Neural cell (in vitro differentiated cells): ENCODE measurements at regions not wholly inside any gene's neighbourhood (a gene's known extent, or its start where the extent isn't known, plus 50 kb on each side); places are given as distances from the start of the nearest gene placed in this dataset.

Experiments
- CTCF ChIP-seq: fragments of 450-650 bp; IDR thresholded peaks from 2 replicates; pipeline ENCODE4 v1.5.1; 2014; ENCODE audit warnings: antibody characterized with exemption, mild to moderate bottlenecking, moderate library complexity; ENCODE audit not compliant: poor library complexity, severe bottlenecking
- EP300 ChIP-seq: fragments of 450-650 bp; conservative IDR thresholded peaks from 2 replicates; pipeline ENCODE4 v1.6.1; 2014; ENCODE audit warnings: antibody characterized with exemption, mild to moderate bottlenecking, moderate library complexity; ENCODE audit not compliant: poor library complexity, severe bottlenecking
- EZH2 ChIP-seq: fragments of 200-600, 300-800 bp; shearing (Covaris generic), sonication (generic); IDR thresholded peaks from 2 replicates; pipeline ENCODE4 v1.6.1; 2014; ENCODE audit warnings: antibody characterized with exemption, low read length, borderline replicate concordance, mild to moderate bottlenecking; ENCODE audit not compliant: insufficient read depth, poor library complexity, severe bottlenecking
- MXI1 ChIP-seq: fragments of 450-650 bp; conservative IDR thresholded peaks from 2 replicates; pipeline ENCODE4 v1.6.1; 2014; ENCODE audit warnings: antibody characterized with exemption, mild to moderate bottlenecking; ENCODE audit not compliant: poor library complexity, severe bottlenecking
- POLR2AphosphoS5 ChIP-seq: IDR thresholded peaks from 2 replicates; pipeline ENCODE4 v1.6.1; 2012
- RAD21 ChIP-seq: fragments of 450-650 bp; conservative IDR thresholded peaks from 2 replicates; pipeline ENCODE4 v1.6.1; 2014; ENCODE audit warnings: antibody characterized with exemption, mild to moderate bottlenecking, moderate library complexity
- REST ChIP-seq: IDR thresholded peaks from 2 replicates; pipeline ENCODE4 v1.6.1; 2012; ENCODE audit warnings: borderline replicate concordance
- SMC3 ChIP-seq: fragments of 450-650 bp; conservative IDR thresholded peaks from 2 replicates; pipeline ENCODE4 v1.6.1; 2014; ENCODE audit warnings: antibody characterized with exemption, mild to moderate bottlenecking, moderate library complexity; ENCODE audit not compliant: poor library complexity
- TAF1 ChIP-seq: IDR thresholded peaks from 2 replicates; pipeline ENCODE4 v1.6.1; 2012; ENCODE audit warnings: low read depth

- TF ChIP-seq CTCF (no peak), REST (no peak), EP300 (no peak), POLR2AphosphoS5 (no peak), SMC3 (no peak), TAF1 (no peak), EZH2 (no peak), MXI1 (no peak), RAD21 (no peak)
Measured at GRCh38 chr15:97525809-97526208, 434.7 kb upstream of the ARRDC4 start.
